ENCODE measurements at regions not wholly inside any gene's neighbourhood (a gene's known extent, or its start where the extent isn't known, plus 50 kb on each side); places are given as distances from the start of the nearest gene placed in this dataset.

DNA sequence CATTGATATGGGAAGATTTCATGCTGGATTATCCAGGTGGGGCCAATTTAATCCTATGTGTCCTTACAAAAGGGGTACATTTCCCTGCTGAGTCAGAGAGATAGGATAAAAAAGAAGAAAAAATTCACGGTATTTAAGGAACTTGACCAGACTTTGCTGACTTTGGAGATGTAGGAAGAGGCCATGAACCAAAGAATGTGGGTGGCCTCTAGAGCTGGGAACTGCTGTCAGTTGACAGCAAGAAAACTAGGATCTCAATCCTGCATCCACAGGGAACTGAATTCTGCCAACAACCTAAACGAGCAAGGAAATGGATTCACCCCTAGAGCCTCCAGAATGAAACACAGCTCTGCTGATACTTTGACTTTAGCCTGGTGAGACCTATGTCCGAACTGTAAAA is 148.1 kb upstream of the SLC24A5 start:
- Histone ChIP-seq H3K36me3 (ENCODE audit: control insufficient read depth in 4 of 4, insufficient read depth in 3 of 4, low read depth in 1 of 4, low read length in 3 of 4) (no peaks in the 10 kb centered on the region), H3K4me1 (ENCODE audit: control insufficient read depth in 4 of 4, insufficient read depth in 4 of 4, low read length in 3 of 4) (no peaks in the 10 kb centered on the region), H3K27ac (ENCODE audit: low read depth in 1 of 2, low read length in 2 of 2) (no peak overlapping the region), H3K9ac (ENCODE audit: low read depth in 1 of 2, low read length in 2 of 2) (no peak overlapping the region), H3K27me3 (ENCODE audit: control insufficient read depth in 4 of 4, insufficient read depth in 4 of 4, low read length in 3 of 4) (peaks cover 0 to 4% (median 0%) of the 10 kb centered on the region in 4 donors), H3K9me3 (ENCODE audit: control insufficient read depth in 4 of 4, low read length in 3 of 4) (no peaks in the 10 kb centered on the region), H3K4me3 (ENCODE audit: low read depth in 1 of 3, low read length in 3 of 3) (no peak overlapping the region)
- DNase-seq (ENCODE audit: low spot score): no peak
- WGBS: 68% methylated on average over 3 of the region's 3 CpGs
- TF ChIP-seq RAD21 (IDR thresholded peaks at IDR 0.05) (no peak), FOXA2 (IDR thresholded peaks at IDR 0.05) (no peak), ATF3 (IDR thresholded peaks at IDR 0.05) (no peak), GABPA (IDR thresholded peaks at IDR 0.05 in 1 of 2, conservative IDR thresholded peaks at IDR 0.05 in 1 of 2) (no peak), RXRA (IDR thresholded peaks at IDR 0.05) (no peak), HNF4G (IDR thresholded peaks at IDR 0.05) (no peak), NR2F2 (IDR thresholded peaks at IDR 0.05) (no peak), HNF4A (conservative IDR thresholded peaks at IDR 0.05) (no peak), TAF1 (conservative IDR thresholded peaks at IDR 0.05) (no peak), YY1 (IDR thresholded peaks at IDR 0.05) (no peak), JUND (IDR thresholded peaks at IDR 0.05) (no peak)
- TF ChIP-seq, protein P1, sequence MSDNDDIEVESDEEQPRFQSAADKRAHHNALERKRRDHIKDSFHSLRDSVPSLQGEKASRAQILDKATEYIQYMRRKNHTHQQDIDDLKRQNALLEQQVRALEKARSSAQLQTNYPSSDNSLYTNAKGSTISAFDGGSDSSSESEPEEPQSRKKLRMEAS (IDR thresholded peaks at IDR 0.05): no peak
- TF ChIP-seq, protein P2, sequence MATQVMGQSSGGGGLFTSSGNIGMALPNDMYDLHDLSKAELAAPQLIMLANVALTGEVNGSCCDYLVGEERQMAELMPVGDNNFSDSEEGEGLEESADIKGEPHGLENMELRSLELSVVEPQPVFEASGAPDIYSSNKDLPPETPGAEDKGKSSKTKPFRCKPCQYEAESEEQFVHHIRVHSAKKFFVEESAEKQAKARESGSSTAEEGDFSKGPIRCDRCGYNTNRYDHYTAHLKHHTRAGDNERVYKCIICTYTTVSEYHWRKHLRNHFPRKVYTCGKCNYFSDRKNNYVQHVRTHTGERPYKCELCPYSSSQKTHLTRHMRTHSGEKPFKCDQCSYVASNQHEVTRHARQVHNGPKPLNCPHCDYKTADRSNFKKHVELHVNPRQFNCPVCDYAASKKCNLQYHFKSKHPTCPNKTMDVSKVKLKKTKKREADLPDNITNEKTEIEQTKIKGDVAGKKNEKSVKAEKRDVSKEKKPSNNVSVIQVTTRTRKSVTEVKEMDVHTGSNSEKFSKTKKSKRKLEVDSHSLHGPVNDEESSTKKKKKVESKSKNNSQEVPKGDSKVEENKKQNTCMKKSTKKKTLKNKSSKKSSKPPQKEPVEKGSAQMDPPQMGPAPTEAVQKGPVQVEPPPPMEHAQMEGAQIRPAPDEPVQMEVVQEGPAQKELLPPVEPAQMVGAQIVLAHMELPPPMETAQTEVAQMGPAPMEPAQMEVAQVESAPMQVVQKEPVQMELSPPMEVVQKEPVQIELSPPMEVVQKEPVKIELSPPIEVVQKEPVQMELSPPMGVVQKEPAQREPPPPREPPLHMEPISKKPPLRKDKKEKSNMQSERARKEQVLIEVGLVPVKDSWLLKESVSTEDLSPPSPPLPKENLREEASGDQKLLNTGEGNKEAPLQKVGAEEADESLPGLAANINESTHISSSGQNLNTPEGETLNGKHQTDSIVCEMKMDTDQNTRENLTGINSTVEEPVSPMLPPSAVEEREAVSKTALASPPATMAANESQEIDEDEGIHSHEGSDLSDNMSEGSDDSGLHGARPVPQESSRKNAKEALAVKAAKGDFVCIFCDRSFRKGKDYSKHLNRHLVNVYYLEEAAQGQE (IDR thresholded peaks at IDR 0.05): no peak

- no peaks in the 10 kb centered on the region for H3K36me3 ChIP-seq (ENCODE audit: control insufficient read depth in 4 of 4, insufficient read depth in 3 of 4, low read depth in 1 of 4, low read length in 3 of 4)
- no peaks in the 10 kb centered on the region for H3K27me3 ChIP-seq (ENCODE audit: control insufficient read depth in 4 of 4, insufficient read depth in 4 of 4, low read length in 3 of 4)
- no peak overlapping the region for H3K27ac ChIP-seq (ENCODE audit: low read depth in 1 of 2, low read length in 2 of 2)
- TF ChIP-seq SP1 (IDR thresholded peaks at IDR 0.05): no peak
- TF ChIP-seq YY1 (IDR thresholded peaks at IDR 0.05): no peak
- TF ChIP-seq, protein P3, sequence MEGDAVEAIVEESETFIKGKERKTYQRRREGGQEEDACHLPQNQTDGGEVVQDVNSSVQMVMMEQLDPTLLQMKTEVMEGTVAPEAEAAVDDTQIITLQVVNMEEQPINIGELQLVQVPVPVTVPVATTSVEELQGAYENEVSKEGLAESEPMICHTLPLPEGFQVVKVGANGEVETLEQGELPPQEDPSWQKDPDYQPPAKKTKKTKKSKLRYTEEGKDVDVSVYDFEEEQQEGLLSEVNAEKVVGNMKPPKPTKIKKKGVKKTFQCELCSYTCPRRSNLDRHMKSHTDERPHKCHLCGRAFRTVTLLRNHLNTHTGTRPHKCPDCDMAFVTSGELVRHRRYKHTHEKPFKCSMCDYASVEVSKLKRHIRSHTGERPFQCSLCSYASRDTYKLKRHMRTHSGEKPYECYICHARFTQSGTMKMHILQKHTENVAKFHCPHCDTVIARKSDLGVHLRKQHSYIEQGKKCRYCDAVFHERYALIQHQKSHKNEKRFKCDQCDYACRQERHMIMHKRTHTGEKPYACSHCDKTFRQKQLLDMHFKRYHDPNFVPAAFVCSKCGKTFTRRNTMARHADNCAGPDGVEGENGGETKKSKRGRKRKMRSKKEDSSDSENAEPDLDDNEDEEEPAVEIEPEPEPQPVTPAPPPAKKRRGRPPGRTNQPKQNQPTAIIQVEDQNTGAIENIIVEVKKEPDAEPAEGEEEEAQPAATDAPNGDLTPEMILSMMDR (IDR thresholded peaks at IDR 0.05; ENCODE audit: low read depth, low read length, missing input control): no peak
- TF ChIP-seq NR2F2 (IDR thresholded peaks at IDR 0.05): no peak
- no peak for TF ChIP-seq HNF4A (conservative IDR thresholded peaks at IDR 0.05)
- TF ChIP-seq, protein P1 (IDR thresholded peaks at IDR 0.05): no peak
- no peak for TF ChIP-seq HNF4G (IDR thresholded peaks at IDR 0.05)
- TF ChIP-seq FOXA2 (IDR thresholded peaks at IDR 0.05): no peak
- TF ChIP-seq JUND (IDR thresholded peaks at IDR 0.05): no peak
- no peak for TF ChIP-seq RXRA (IDR thresholded peaks at IDR 0.05)
- TF ChIP-seq TAF1 (conservative IDR thresholded peaks at IDR 0.05): no peak
- TF ChIP-seq, protein P2 (IDR thresholded peaks at IDR 0.05): no peak
- no peak for TF ChIP-seq ZBTB33 (IDR thresholded peaks at IDR 0.05)
- no peak for TF ChIP-seq RAD21 (IDR thresholded peaks at IDR 0.05)
- TF ChIP-seq ATF3 (IDR thresholded peaks at IDR 0.05): no peak
- no peak for TF ChIP-seq GABPA (IDR thresholded peaks at IDR 0.05 in 1 of 2, conservative IDR thresholded peaks at IDR 0.05 in 1 of 2)
- TF ChIP-seq EGR1 (IDR thresholded peaks at IDR 0.05; ENCODE audit: low read depth in 2 of 2): no peak
- DNase-seq (ENCODE audit: low spot score): no peak
- H3K9me3 ChIP-seq (ENCODE audit: control insufficient read depth in 4 of 4, low read length in 3 of 4): no peaks in the 10 kb centered on the region
- no peaks in the 10 kb centered on the region for H3K4me1 ChIP-seq (ENCODE audit: control insufficient read depth in 4 of 4, insufficient read depth in 4 of 4, low read length in 3 of 4)
- 39% methylated on average over 1 of the region's 1 CpG for WGBS
- H3K9ac ChIP-seq (ENCODE audit: low read depth in 1 of 2, low read length in 2 of 2): no peak overlapping the region
- H3K4me3 ChIP-seq (ENCODE audit: low read depth in 1 of 3, low read length in 3 of 3): no peak overlapping the region
Observed at GRCh38 chr15:47974724-47975123, 146.1 kb upstream of the SLC24A5 start.

All from liver (tissue), 8 donors.